Fibroblast of skin of back (primary cell): ENCODE measurements at regions not wholly inside any gene's neighbourhood (a gene's known extent, or its start where the extent isn't known, plus 50 kb on each side); places are given as distances from the start of the nearest gene placed in this dataset.
"Not testable (repeated sequence)": the region's sequence is repeated elsewhere in the genome, so short reads cannot be mapped to it uniquely, and the experiment has no call there.

Source experiments
- DNase-seq: peaks from one replicate; pipeline ENCODE4 v3.0.0-alpha.2; 2013

GRCh38 chr12:25794571-25794970 is 163.9 kb upstream of the RASSF8 start:
- DNase-seq, result no peak

GRCh38 chr12:25796523-25797000 is 161.9 kb upstream of the RASSF8 start:
- peak; percentile 22 for DNase-seq

GRCh38 chr12:25797386-25797785 is 161.1 kb upstream of the RASSF8 start:
- DNase-seq, result no peak

GRCh38 chr12:25797949-25798348 is 160.5 kb upstream of the RASSF8 start:
- DNase-seq, result no peak

- DNase-seq, result no peak
Measured at GRCh38 chr12:25800101-25800500, 158.4 kb upstream of the RASSF8 start.

GRCh38 chr12:25801734-25802133 is 156.7 kb upstream of the RASSF8 start:
- DNase-seq, result no peak

- DNase-seq, result no peak
Measured at GRCh38 chr12:25802143-25802542, 156.3 kb upstream of the RASSF8 start.

GRCh38 chr12:25803029-25803664 is 155.3 kb upstream of the RASSF8 start:
- DNase-seq, result not testable (repeated sequence)

- peak; percentile 26 for DNase-seq
Measured at GRCh38 chr12:25804286-25804685, 154.2 kb upstream of the RASSF8 start.

- no peak for DNase-seq
Measured at GRCh38 chr12:25806271-25806670, 152.2 kb upstream of the RASSF8 start.

GRCh38 chr12:25808604-25809003 is 149.9 kb upstream of the RASSF8 start:
- no peak for DNase-seq

- DNase-seq, result no peak
Measured at GRCh38 chr12:25810683-25811082, 147.8 kb upstream of the RASSF8 start.

GRCh38 chr12:25811656-25812126 is 146.8 kb upstream of the RASSF8 start:
- DNase-seq, result peak; percentile 44

- no peak for DNase-seq
Measured at GRCh38 chr12:25812295-25812694, 146.2 kb upstream of the RASSF8 start.

- no peak for DNase-seq
Measured at GRCh38 chr12:25813843-25814242, 144.6 kb upstream of the RASSF8 start.

GRCh38 chr12:25816637-25817036 is 141.8 kb upstream of the RASSF8 start:
- DNase-seq, result no peak

- no peak for DNase-seq
Measured at GRCh38 chr12:25817166-25817565, 141.3 kb upstream of the RASSF8 start.

GRCh38 chr12:25818596-25819390 is 139.7 kb upstream of the RASSF8 start:
- no peak for DNase-seq

GRCh38 chr12:25819691-25820090 is 138.8 kb upstream of the RASSF8 start:
- DNase-seq, result no peak

- DNase-seq, result no peak
Measured at GRCh38 chr12:25822281-25822680, 136.2 kb upstream of the RASSF8 start.

- no peak for DNase-seq
Measured at GRCh38 chr12:25824734-25825133, 133.7 kb upstream of the RASSF8 start.

- no peak for DNase-seq
Measured at GRCh38 chr12:25825446-25825845, 133.0 kb upstream of the RASSF8 start.

- DNase-seq, result no peak
Measured at GRCh38 chr12:25827141-25827540, 131.3 kb upstream of the RASSF8 start.

- DNase-seq, result no peak
Measured at GRCh38 chr12:25827747-25828146, 130.7 kb upstream of the RASSF8 start.
